ENCODE measurements at regions not wholly inside any gene's neighbourhood (a gene's known extent, or its start where the extent isn't known, plus 50 kb on each side); places are given as distances from the start of the nearest gene placed in this dataset.
A peak's percentile ranks its signal among the peaks of the same experiment; 100 is the strongest.
"Not testable (repeated sequence)": the region's sequence is repeated elsewhere in the genome, so short reads cannot be mapped to it uniquely, and the experiment has no call there.

DNA sequence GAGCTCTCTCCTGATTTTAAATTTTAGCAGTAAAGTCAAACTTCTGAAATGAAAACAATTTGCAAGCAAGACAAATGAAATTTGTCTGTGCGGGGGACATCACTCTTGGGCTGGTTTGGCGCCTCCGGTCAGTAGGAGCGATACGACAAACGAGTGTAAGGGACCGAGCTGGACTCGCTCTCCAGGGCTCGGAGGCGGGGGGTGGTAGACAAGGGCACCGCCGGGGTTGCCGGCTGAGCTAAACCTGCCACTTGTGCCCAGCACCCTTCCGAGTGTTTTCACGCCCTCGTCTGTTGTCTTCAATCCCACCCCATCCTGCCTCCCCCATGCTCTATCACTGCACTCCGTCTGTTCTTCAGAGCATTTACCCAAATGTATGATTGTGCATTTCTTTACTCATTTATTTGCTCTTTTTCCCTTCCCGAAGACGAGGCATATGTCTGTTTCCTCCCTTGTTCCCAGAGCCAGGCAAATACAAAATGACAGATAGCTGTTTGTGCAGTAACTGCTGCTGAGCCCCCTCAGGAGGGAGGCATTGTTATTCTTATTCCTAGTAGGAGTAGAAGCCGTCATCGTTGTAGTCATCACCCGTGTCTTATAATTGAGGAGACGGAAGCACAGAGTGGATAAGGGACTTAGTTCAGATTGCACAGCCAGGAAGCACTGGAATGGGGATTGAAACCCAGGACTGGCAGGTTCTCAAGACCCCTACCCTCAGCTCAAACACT, 62.8 kb upstream of the APCDD1L start:
- H3K9ac ChIP-seq (ENCODE audit: low read length): no peak overlapping the region

DNA sequence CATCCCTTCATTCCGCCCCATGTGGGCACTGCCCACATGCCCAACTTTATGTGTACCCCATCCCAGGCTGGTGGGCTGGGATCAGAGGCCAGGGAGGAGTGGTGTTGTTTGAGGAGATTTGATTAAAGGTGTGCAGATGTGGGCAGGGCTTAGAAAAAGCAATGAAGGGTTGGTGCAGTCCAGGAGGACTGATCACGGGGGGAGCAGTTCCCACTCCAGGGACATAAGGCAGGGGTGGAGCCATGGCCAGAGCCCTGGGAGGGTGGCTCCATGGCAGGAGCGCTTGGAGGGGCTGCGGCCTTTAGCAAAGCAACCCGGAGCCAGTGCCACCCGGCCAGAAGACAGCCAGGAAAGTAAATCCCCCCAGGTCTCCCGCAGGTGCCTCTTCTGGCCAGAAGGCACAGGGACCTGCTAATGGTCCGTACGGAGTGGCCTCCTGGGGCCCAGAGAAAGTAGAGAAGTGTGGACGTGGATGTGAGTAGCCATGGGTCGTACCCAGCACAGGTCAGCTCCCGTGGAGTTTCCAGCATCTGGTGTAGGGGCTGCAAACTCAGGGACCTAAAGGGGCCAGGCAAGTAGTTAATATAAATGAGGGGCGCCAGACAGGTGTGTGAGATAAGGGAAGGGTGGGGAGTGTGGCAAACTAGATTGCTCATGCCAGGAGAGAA, 62.1 kb upstream of the APCDD1L start:
- Histone ChIP-seq H3K27ac (ENCODE audit: low read depth, low read length) (no peak overlapping the region), H3K27me3 (ENCODE audit: control insufficient read depth in 1 of 2, insufficient read depth in 2 of 2, low read length in 2 of 2) (no peaks in the 10 kb centered on the region), H3K4me1 (ENCODE audit: insufficient read depth, low read length) (peaks cover 13% of the 10 kb centered on the region), H3K9ac (ENCODE audit: low read length) (no peak overlapping the region), H3K36me3 (ENCODE audit: insufficient read depth, low read length) (no peaks in the 10 kb centered on the region), H3K4me3 (ENCODE audit: low read depth in 1 of 2, low read length in 2 of 2) (no peak overlapping the region), H3K9me3 (ENCODE audit: low read length) (no peaks in the 10 kb centered on the region)

More for the DNA sequence above, 62.8 kb upstream of the APCDD1L start:
- no peaks in the 10 kb centered on the region for H3K27me3 ChIP-seq (ENCODE audit: control insufficient read depth in 1 of 2, insufficient read depth in 2 of 2, low read length in 2 of 2)
- peaks cover 6% of the 10 kb centered on the region for H3K4me1 ChIP-seq (ENCODE audit: insufficient read depth, low read length)
- no peak overlapping the region for H3K4me3 ChIP-seq (ENCODE audit: low read depth in 1 of 2, low read length in 2 of 2)
- H3K27ac ChIP-seq (ENCODE audit: low read depth, low read length): no peak overlapping the region
- no peaks in the 10 kb centered on the region for H3K36me3 ChIP-seq (ENCODE audit: insufficient read depth, low read length)
- H3K9me3 ChIP-seq (ENCODE audit: low read length): no peaks in the 10 kb centered on the region

DNA sequence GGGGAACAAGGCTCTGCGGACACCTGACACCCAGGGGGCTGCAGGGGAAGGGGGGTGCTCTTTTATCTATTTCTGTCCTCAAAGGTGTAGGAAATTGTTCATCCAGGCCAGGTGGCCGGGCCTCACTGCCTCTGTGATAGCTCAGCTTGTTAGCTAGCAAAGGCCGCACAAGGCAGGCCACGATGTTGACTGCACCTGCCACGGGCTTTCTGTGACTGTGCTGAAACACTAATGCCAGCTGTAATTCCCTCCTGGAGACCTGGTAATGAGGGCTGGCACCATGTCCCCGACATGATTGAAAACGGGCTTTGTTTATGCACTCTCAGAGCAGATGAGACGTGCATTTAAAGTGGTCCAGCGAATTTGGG, 61.4 kb upstream of the APCDD1L start:
- no peaks in the 10 kb centered on the region for H3K9me3 ChIP-seq (ENCODE audit: low read length)
- no peak overlapping the region for H3K27ac ChIP-seq (ENCODE audit: low read depth, low read length)
- no peak overlapping the region for H3K4me3 ChIP-seq (ENCODE audit: low read depth in 1 of 2, low read length in 2 of 2)
- H3K9ac ChIP-seq (ENCODE audit: low read length): no peak overlapping the region
- peaks cover 20% of the 10 kb centered on the region for H3K4me1 ChIP-seq (ENCODE audit: insufficient read depth, low read length)
- H3K36me3 ChIP-seq (ENCODE audit: insufficient read depth, low read length): no peaks in the 10 kb centered on the region
- no peaks in the 10 kb centered on the region for H3K27me3 ChIP-seq (ENCODE audit: control insufficient read depth in 1 of 2, insufficient read depth in 2 of 2, low read length in 2 of 2)

DNA sequence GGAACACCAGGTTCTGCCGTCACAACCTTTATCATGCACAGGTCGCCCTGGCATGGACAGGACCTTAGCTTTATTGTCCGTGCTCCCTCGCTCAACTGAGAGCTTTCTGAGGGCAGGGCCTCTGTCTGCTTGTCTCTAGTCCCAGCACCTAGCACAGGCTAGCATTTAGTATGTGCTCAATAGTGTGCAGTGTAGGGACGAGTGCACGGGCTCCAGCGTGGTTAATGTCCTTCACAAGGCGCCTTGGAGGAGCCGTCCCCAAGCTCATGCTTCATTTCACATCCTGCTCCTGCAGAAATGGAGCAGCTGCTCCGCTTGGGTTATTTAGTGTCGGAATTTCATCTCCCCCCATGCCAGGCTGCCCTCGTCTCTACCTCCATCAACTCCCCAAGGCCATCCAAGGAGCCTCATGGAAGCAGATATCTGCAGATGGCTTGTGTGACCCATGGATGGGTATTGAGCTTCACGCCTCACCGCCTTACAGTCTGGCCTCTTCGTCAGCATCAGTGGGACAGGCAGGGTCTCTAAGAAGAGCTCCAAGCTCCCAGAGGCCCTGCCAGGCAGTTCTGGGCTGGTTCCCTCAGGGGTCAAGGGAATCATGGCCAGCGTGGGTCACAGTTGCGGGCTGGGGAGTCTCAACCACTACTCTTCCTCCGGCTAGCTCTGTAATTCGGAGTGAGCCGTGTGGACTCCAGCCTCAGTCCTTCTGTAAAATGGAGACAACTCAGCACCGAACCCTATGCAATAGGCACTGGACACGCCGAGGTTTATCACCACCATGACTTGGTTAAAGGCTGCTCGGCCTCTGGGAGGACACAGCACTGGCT, 60.8 kb upstream of the APCDD1L start:
- H3K9ac ChIP-seq (ENCODE audit: low read length): no peak overlapping the region
- peaks cover 26% of the 10 kb centered on the region for H3K4me1 ChIP-seq (ENCODE audit: insufficient read depth, low read length)
- H3K27me3 ChIP-seq (ENCODE audit: control insufficient read depth in 1 of 2, insufficient read depth in 2 of 2, low read length in 2 of 2): no peaks in the 10 kb centered on the region
- H3K4me3 ChIP-seq (ENCODE audit: low read depth in 1 of 2, low read length in 2 of 2): no peak overlapping the region
- no peaks in the 10 kb centered on the region for H3K36me3 ChIP-seq (ENCODE audit: insufficient read depth, low read length)
- H3K27ac ChIP-seq (ENCODE audit: low read depth, low read length): no peak overlapping the region
- no peaks in the 10 kb centered on the region for H3K9me3 ChIP-seq (ENCODE audit: low read length)

DNA sequence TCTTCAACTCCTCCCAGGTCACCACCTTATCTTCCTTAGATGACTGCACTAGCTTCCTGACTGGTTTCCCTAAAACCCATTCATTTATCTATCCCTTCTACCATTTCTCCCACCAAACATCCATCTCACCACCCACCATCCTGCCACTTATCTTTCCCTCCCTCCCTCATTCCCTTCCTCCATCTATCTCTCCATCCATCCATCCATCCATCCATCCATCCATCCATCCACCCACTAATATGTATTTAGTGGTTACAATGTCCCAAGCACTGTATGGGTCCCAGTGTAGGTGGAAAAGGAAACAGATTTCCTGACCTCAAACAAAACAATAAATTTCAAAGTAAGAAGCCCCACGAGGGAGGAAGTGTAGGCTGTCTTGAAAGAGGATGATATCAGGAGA, 59.3 kb upstream of the APCDD1L start:
- H3K4me3 ChIP-seq (ENCODE audit: low read depth in 1 of 2, low read length in 2 of 2): no peak overlapping the region
- no peak overlapping the region for H3K27ac ChIP-seq (ENCODE audit: low read depth, low read length)
- no peaks in the 10 kb centered on the region for H3K9me3 ChIP-seq (ENCODE audit: low read length)
- peaks cover 40% of the 10 kb centered on the region for H3K4me1 ChIP-seq (ENCODE audit: insufficient read depth, low read length)
- no peaks in the 10 kb centered on the region for H3K36me3 ChIP-seq (ENCODE audit: insufficient read depth, low read length)
- no peak overlapping the region for H3K9ac ChIP-seq (ENCODE audit: low read length)
- no peaks in the 10 kb centered on the region for H3K27me3 ChIP-seq (ENCODE audit: control insufficient read depth in 1 of 2, insufficient read depth in 2 of 2, low read length in 2 of 2)

DNA sequence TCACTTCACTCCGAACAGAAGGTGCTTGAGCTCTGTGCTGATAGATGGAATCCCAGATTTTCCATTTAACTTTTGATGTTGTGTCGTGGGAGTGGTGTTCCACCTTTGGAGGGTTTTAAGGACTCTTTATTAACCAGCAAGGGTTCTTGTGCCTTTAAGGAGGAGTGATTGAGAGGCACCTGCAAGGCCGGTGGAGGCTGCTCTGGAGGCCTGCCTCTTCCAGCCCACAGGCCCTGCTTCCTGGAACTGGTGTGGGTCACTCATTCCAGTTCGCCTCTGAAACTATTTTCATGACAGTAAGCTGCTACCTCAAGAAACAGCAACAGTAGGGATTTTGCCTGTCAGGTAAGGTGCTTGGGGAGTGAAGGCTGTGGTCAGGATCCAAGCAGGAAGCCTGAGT, 58.8 kb upstream of the APCDD1L start:
- H3K4me1 ChIP-seq (ENCODE audit: insufficient read depth, low read length): peaks cover 45% of the 10 kb centered on the region
- H3K9me3 ChIP-seq (ENCODE audit: low read length): no peaks in the 10 kb centered on the region
- no peak overlapping the region for H3K27ac ChIP-seq (ENCODE audit: low read depth, low read length)
- H3K9ac ChIP-seq (ENCODE audit: low read length): no peak overlapping the region
- H3K4me3 ChIP-seq (ENCODE audit: low read depth in 1 of 2, low read length in 2 of 2): no peak overlapping the region
- no peaks in the 10 kb centered on the region for H3K27me3 ChIP-seq (ENCODE audit: control insufficient read depth in 1 of 2, insufficient read depth in 2 of 2, low read length in 2 of 2)
- no peaks in the 10 kb centered on the region for H3K36me3 ChIP-seq (ENCODE audit: insufficient read depth, low read length)

DNA sequence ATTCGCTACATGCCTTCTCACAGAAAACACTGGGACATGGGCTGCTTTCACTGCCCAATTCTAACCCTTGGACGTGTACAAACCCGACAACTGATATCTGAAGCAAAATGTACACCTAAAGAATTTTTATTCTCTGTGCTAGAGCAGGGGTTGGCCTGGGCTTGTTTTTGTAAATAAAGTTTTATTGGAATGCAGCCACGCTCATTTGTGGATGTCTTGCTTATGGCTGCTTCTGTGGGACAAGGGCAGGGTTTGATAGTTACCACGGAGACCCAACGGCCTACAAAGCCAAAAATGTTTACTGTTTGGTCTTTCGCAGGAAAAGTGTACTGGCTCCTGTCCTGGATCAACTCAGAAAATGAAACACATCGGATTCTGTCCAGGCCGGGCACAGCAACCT, 58.1 kb upstream of the APCDD1L start:
- Histone ChIP-seq H3K27ac (ENCODE audit: low read depth, low read length) (no peak overlapping the region), H3K4me1 (ENCODE audit: insufficient read depth, low read length) (peaks cover 46% of the 10 kb centered on the region), H3K27me3 (ENCODE audit: control insufficient read depth in 1 of 2, insufficient read depth in 2 of 2, low read length in 2 of 2) (no peaks in the 10 kb centered on the region), H3K9ac (ENCODE audit: low read length) (no peak overlapping the region), H3K36me3 (ENCODE audit: insufficient read depth, low read length) (no peaks in the 10 kb centered on the region), H3K4me3 (ENCODE audit: low read depth in 1 of 2, low read length in 2 of 2) (no peak overlapping the region), H3K9me3 (ENCODE audit: low read length) (no peaks in the 10 kb centered on the region)

DNA sequence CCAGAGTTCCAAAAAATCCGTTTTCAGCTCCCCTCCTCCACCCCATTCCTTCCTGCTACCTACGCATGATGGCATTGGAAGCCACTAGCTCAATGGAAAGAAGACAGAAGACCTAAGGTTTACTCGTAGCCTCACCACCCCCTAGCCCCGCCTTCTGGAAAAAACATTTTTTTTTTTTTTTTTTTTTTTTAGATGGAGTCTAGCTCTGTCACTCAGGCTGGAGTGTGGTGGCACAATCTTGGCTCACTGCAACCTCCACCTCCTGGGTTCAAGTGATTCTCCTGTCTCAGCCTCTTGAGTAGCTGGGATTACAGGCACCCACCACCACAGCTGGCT, 57.2 kb upstream of the APCDD1L start:
- H3K4me3 ChIP-seq (ENCODE audit: low read depth in 1 of 2, low read length in 2 of 2); H3K9ac ChIP-seq (ENCODE audit: low read length); H3K9me3 ChIP-seq (ENCODE audit: low read length); H3K36me3 ChIP-seq (ENCODE audit: insufficient read depth, low read length); H3K27me3 ChIP-seq (ENCODE audit: control insufficient read depth in 1 of 2, insufficient read depth in 2 of 2, low read length in 2 of 2): not testable (repeated sequence)
- peak overlapping the region; percentile 81 for H3K27ac ChIP-seq (ENCODE audit: low read depth, low read length)
- H3K4me1 ChIP-seq (ENCODE audit: insufficient read depth, low read length): peaks cover 46% of the 10 kb centered on the region

DNA sequence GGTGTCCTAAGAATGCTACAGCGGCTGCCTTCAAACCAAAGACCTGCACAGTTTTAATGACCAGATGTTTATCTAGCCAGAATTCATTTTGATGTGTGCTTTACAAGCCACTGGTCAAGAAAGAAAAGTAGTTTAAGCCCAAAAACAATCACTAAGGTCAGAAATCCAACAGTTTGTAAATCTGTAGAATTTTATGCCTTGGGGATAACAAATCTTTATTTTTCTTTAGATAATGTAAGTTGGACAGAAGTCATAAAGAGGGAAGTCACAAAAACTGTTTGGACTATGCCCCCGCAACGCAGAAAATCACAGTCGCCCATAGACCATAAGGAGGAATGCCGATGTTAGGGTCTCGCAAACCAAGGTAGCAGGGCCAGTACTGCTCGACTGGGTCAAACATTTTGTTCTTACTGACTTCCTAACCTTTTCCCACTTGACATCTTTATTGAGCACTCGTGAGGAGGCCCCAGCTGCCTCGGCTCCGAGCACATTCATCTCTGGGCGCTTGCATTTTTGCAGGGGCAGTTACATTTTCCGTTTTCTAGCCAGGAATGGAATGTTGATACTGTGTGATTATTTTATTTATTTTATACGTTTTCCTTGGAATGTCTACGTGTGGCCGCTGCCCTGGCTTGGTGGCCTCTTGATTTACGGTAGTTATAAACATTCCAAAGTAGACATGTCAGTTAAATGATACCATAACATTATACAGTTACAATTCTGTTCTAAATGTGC, 56.7 kb upstream of the APCDD1L start:
- Histone ChIP-seq H3K4me1 (ENCODE audit: insufficient read depth, low read length) (peaks cover 46% of the 10 kb centered on the region), H3K27ac (ENCODE audit: low read depth, low read length) (peak overlapping the region; percentile 81), H3K9ac (ENCODE audit: low read length) (no peak overlapping the region), H3K36me3 (ENCODE audit: insufficient read depth, low read length) (no peaks in the 10 kb centered on the region), H3K4me3 (ENCODE audit: low read depth in 1 of 2, low read length in 2 of 2) (no peak overlapping the region), H3K27me3 (ENCODE audit: control insufficient read depth in 1 of 2, insufficient read depth in 2 of 2, low read length in 2 of 2) (no peaks in the 10 kb centered on the region), H3K9me3 (ENCODE audit: low read length) (no peaks in the 10 kb centered on the region)

DNA sequence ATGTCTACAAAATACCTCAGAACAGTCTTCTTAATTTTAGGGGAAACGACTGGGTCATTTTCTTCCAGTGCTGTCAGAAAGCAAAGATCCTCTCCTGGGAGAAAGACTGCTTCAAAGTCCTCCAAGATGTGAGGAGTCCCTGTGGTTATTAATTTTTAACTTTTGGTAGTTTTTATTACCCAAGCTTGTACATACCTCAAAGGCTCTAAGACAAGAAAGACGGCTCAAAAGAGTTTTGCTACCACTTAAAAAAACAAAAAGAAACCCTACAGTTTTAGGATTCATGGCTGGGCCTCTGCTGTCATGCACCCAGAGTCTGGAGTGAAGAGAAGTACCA, 56.1 kb upstream of the APCDD1L start:
- H3K9me3 ChIP-seq (ENCODE audit: low read length): no peaks in the 10 kb centered on the region
- peak overlapping the region; percentile 12 for H3K9ac ChIP-seq (ENCODE audit: low read length)
- H3K4me3 ChIP-seq (ENCODE audit: low read depth in 1 of 2, low read length in 2 of 2): no peak overlapping the region
- H3K27me3 ChIP-seq (ENCODE audit: control insufficient read depth in 1 of 2, insufficient read depth in 2 of 2, low read length in 2 of 2): no peaks in the 10 kb centered on the region
- peak overlapping the region; percentile 81 for H3K27ac ChIP-seq (ENCODE audit: low read depth, low read length)
- no peaks in the 10 kb centered on the region for H3K36me3 ChIP-seq (ENCODE audit: insufficient read depth, low read length)
- H3K4me1 ChIP-seq (ENCODE audit: insufficient read depth, low read length): peaks cover 46% of the 10 kb centered on the region

DNA sequence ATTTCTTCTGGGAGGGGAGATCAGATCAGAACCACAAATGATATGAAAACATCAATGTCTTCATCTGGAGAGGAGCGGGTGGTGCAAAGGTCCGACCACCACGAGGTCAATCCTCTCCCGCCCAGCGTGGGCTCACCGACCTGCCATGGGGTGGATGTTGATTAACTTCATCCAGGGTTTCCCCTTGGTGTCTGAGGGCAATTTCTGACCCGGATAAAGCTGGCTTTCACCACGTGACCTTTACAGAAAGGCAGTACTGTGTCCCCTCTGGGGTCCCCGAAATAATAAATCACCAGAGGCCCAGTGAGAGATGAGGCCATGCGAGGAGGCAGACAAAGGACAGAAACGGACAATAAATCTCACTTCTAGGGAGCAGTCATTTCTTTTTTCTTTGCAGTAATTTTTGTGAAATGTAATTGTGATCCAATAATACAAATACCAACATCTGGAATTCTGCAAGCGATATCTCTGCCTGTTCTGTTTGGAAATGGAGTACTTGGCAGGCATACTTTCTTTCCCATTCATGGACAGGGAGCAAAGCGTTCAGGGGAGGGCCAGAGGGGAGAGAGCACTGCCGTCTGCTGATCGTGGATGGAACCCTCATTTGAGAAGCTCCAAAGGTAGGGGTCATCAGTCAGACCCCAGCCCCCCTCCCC, 55.1 kb upstream of the APCDD1L start:
- no peaks in the 10 kb centered on the region for H3K9me3 ChIP-seq (ENCODE audit: low read length)
- H3K36me3 ChIP-seq (ENCODE audit: insufficient read depth, low read length): no peaks in the 10 kb centered on the region
- H3K4me3 ChIP-seq (ENCODE audit: low read depth in 1 of 2, low read length in 2 of 2): no peak overlapping the region
- peak overlapping the region; percentile 28 for H3K27ac ChIP-seq (ENCODE audit: low read depth, low read length)
- peaks cover 46% of the 10 kb centered on the region for H3K4me1 ChIP-seq (ENCODE audit: insufficient read depth, low read length)
- no peaks in the 10 kb centered on the region for H3K27me3 ChIP-seq (ENCODE audit: control insufficient read depth in 1 of 2, insufficient read depth in 2 of 2, low read length in 2 of 2)
- H3K9ac ChIP-seq (ENCODE audit: low read length): no peak overlapping the region

Measured in muscle layer of colon (tissue), 2 donors.